T-cell (primary cell): ENCODE measurements at regions not wholly inside any gene's neighbourhood (a gene's known extent, or its start where the extent isn't known, plus 50 kb on each side); places are given as distances from the start of the nearest gene placed in this dataset.
"Not testable (repeated sequence)": the region's sequence is repeated elsewhere in the genome, so short reads cannot be mapped to it uniquely, and the experiment has no call there.

ENCODE experiments used
- ATAC-seq, 4 experiments: fragments of 200-7000 bp in 3 of 4; fragments of 150-1000 bp in 1 of 4; cut with Tn5 transposase; replicated peaks in 1 of 4; 1 replicate in 3 of 4; 2 replicates in 1 of 4; pipeline ENCODE4 v1.10.0; 2021; ENCODE audit warnings: moderate library complexity in 3 of 4, mild to moderate bottlenecking in 2 of 4, moderate number of reproducible peaks in 1 of 4
- CTCF ChIA-PET, 2 donors: fragments of 300-600 bp; sonication (Branson Sonifier 250); formaldehyde crosslinking; loops; one replicate each; lab custom pipeline; 2022; ENCODE audit warnings: antibody characterized with exemption in 2 of 2; lab: Charles Lee
- POLR2A ChIA-PET, 2 donors: fragments of 300-600 bp; sonication (Branson Sonifier 250); formaldehyde crosslinking; loops; one replicate each; lab custom pipeline; 2022; ENCODE audit warnings: antibody characterized with exemption in 2 of 2; lab: Charles Lee
- DNase-seq, 35 experiments: peaks; one replicate each; pipeline versions ENCODE4 v3.0.0 to v3.0.0-alpha.2; 2013 to 2023
- H3K27ac ChIP-seq: one replicate; pipeline ENCODE4 v1.5.1; 2013; ENCODE audit warnings: low read length
- H3K27me3 ChIP-seq, 2 experiments: replicated peaks in 1 of 2; 1 replicate in 1 of 2; 2 replicates in 1 of 2; pipeline versions ENCODE4 v1.6.1 to v1.7.0; 2013; ENCODE audit warnings: low read length in 1 of 2, mixed read lengths in 1 of 2; ENCODE audit not compliant: control insufficient read depth in 2 of 2, insufficient read depth in 2 of 2; ENCODE audit errors: extremely low read depth in 1 of 2
- H3K36me3 ChIP-seq, 2 donors: 1 replicate in 1 of 2; 2 replicates in 1 of 2; pipeline versions ENCODE4 v1.6.1 to v1.7.0; 2013; ENCODE audit warnings: low read length in 1 of 2; ENCODE audit not compliant: control insufficient read depth in 2 of 2, insufficient read depth in 1 of 2; ENCODE audit errors: extremely low read depth in 1 of 2
- H3K4me1 ChIP-seq, 2 experiments: 1 replicate in 1 of 2; 2 replicates in 1 of 2; pipeline versions ENCODE4 v1.6.1 to v1.7.0; 2013; ENCODE audit warnings: low read length in 2 of 2, mixed read lengths in 1 of 2; ENCODE audit not compliant: insufficient read depth in 2 of 2, control insufficient read depth in 1 of 2; ENCODE audit errors: extremely low read depth in 1 of 2
- H3K4me3 ChIP-seq, 2 donors: 1 replicate in 1 of 2; 2 replicates in 1 of 2; pipeline versions ENCODE4 v1.5.1 to v1.7.0; 2013; ENCODE audit warnings: mild to moderate bottlenecking in 2 of 2, low read length in 1 of 2, moderate library complexity in 1 of 2; ENCODE audit not compliant: control insufficient read depth in 1 of 2; ENCODE audit errors: extremely low read depth in 1 of 2
- H3K9me3 ChIP-seq: 2 replicates; pipeline ENCODE4 v1.7.0; 2013
- H3K27ac Mint-ChIP-seq, 2 donors: one replicate each; pipeline ENCODE4 v1.8.0; 2020 to 2021; ENCODE audit warnings: mild to moderate bottlenecking in 2 of 2, mixed read lengths in 2 of 2
- H3K27me3 Mint-ChIP-seq, 2 donors: one replicate each; pipeline ENCODE4 v1.8.0; 2021 to 2022; ENCODE audit warnings: mixed read lengths in 2 of 2
- H3K36me3 Mint-ChIP-seq: one replicate; pipeline ENCODE4 v1.8.0; 2021; ENCODE audit warnings: mixed read lengths
- H3K4me1 Mint-ChIP-seq, 3 donors: one replicate each; pipeline ENCODE4 v1.8.0; 2020 to 2022; ENCODE audit warnings: mixed read lengths in 3 of 3, mild to moderate bottlenecking in 1 of 3
- H3K4me3 Mint-ChIP-seq, 3 donors: one replicate each; pipeline ENCODE4 v1.8.0; 2020 to 2022; ENCODE audit warnings: mild to moderate bottlenecking in 3 of 3, mixed read lengths in 3 of 3, moderate library complexity in 3 of 3
- H3K9me3 Mint-ChIP-seq, 3 donors: one replicate each; pipeline ENCODE4 v1.8.0; 2020 to 2022; ENCODE audit warnings: mixed read lengths in 3 of 3
- WGBS: methylation state at CpG from one replicate; pipeline ENCODE4 v1.1.5; 2013; ENCODE audit warnings: missing lambda C conversion rate; ENCODE audit not compliant: insufficient coverage; 5-methylcytosine and 5-hydroxymethylcytosine counted together

GRCh38 chr18:68397241-68398035 is 317.5 kb downstream of the TMX3 start:
- Histone ChIP-seq H3K27me3 (no peaks in the 10 kb centered on the region), H3K9me3 (no peaks in the 10 kb centered on the region), H3K4me3 (no peak overlapping the region), H3K4me1 (no peaks in the 10 kb centered on the region), H3K27ac (no peak overlapping the region), H3K36me3 (no peaks in the 10 kb centered on the region)
- H3K4me3 Mint-ChIP-seq, result no peak overlapping the region
- no peak overlapping the region for H3K27ac Mint-ChIP-seq
- no peak for DNase-seq
- 63% methylated on average over 2 of the region's 6 CpGs for WGBS
- ATAC-seq, result no peak
- no peaks in the 10 kb centered on the region for H3K4me1 Mint-ChIP-seq
- no peaks in the 10 kb centered on the region for H3K36me3 Mint-ChIP-seq
- H3K9me3 Mint-ChIP-seq, result peaks cover 0 to 1% (median 0%) of the 10 kb centered on the region in 3 donors
- ChIA-PET CTCF (no interaction called here), POLR2A (no interaction called here)
- H3K27me3 Mint-ChIP-seq, result no peaks in the 10 kb centered on the region

DNA sequence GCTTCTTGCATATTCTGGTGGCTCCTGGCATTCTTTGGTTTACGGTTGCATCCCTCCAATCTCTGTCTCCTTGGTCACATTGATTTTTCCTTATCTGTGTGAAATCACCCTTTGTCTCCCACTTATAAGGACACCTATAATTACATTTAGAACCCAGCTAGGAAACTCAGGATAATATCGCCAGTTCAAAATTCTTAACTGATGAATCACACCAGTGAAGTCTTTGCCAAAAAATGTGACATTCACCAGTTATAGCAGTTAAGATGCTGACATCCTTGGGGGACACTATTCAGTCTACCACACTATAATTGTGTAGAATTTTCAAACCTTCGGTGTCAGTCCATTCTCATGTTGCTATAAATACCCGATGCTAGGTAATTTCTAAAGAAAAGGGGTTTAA is 320.2 kb downstream of the TMX3 start:
- 88% methylated on average over 1 of the region's 4 CpGs for WGBS
- H3K9me3 ChIP-seq, result no peaks in the 10 kb centered on the region
- no peak overlapping the region for H3K4me3 Mint-ChIP-seq
- H3K4me3 ChIP-seq, result no peak overlapping the region
- no peaks in the 10 kb centered on the region for H3K36me3 Mint-ChIP-seq
- no peak for DNase-seq
- ChIA-PET POLR2A (no interaction called here), CTCF (no interaction called here)
- no peaks in the 10 kb centered on the region for H3K4me1 ChIP-seq
- no peak for ATAC-seq
- H3K27me3 ChIP-seq, result no peaks in the 10 kb centered on the region
- no peaks in the 10 kb centered on the region for H3K36me3 ChIP-seq
- H3K4me1 Mint-ChIP-seq, result no peaks in the 10 kb centered on the region
- H3K27ac Mint-ChIP-seq, result no peak overlapping the region
- H3K9me3 Mint-ChIP-seq, result peaks cover 0 to 1% (median 0%) of the 10 kb centered on the region in 3 donors
- no peak overlapping the region for H3K27ac ChIP-seq
- no peaks in the 10 kb centered on the region for H3K27me3 Mint-ChIP-seq

- Histone ChIP-seq H3K27me3 (no peaks in the 10 kb centered on the region), H3K4me3 (no peak overlapping the region), H3K4me1 (no peaks in the 10 kb centered on the region), H3K27ac (no peak overlapping the region), H3K9me3 (no peaks in the 10 kb centered on the region), H3K36me3 (no peaks in the 10 kb centered on the region)
- ATAC-seq, result no peak
- no peak for DNase-seq
- Mint-ChIP-seq H3K36me3 (no peaks in the 10 kb centered on the region), H3K9me3 (no peaks in the 10 kb centered on the region), H3K4me3 (no peak overlapping the region), H3K27me3 (no peaks in the 10 kb centered on the region), H3K4me1 (no peaks in the 10 kb centered on the region), H3K27ac (no peak overlapping the region)
- ChIA-PET CTCF (no interaction called here), POLR2A (no interaction called here)
Observed at GRCh38 chr18:68391801-68392200, 323.1 kb downstream of the TMX3 start.

DNA sequence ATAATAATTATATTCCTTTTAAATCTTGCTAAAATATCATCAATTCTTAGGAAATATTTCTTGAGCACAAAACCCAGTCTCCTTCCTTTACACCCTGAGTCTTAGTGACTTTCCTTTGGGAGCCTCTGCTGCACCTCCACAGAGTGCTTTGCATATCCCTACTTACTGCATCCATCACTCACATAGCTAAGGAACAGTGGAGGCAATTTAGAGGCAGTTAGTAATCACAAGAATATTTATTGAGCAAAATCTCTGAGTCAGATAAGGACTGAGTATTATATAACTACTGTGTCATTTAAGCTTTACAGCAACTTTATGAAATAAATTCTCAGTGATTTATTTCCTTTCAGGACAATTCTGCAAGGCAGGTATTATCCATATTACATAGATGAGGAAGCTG is 327.7 kb downstream of the TMX3 start:
- Histone ChIP-seq H3K27ac (no peak overlapping the region), H3K4me3 (no peak overlapping the region), H3K9me3 (no peaks in the 10 kb centered on the region), H3K36me3 (no peaks in the 10 kb centered on the region), H3K27me3 (no peaks in the 10 kb centered on the region), H3K4me1 (no peaks in the 10 kb centered on the region)
- DNase-seq (no peak), ATAC-seq (no peak)
- H3K27ac Mint-ChIP-seq, result no peak overlapping the region
- H3K9me3 Mint-ChIP-seq, result no peaks in the 10 kb centered on the region
- H3K27me3 Mint-ChIP-seq, result no peaks in the 10 kb centered on the region
- H3K36me3 Mint-ChIP-seq, result no peaks in the 10 kb centered on the region
- CTCF ChIA-PET, result no interaction called here
- no peaks in the 10 kb centered on the region for H3K4me1 Mint-ChIP-seq
- POLR2A ChIA-PET, result no interaction called here
- no peak overlapping the region for H3K4me3 Mint-ChIP-seq

- H3K4me1 Mint-ChIP-seq, H3K9me3 Mint-ChIP-seq, H3K4me3 Mint-ChIP-seq, H3K27ac ChIP-seq, H3K27me3 Mint-ChIP-seq, CTCF ChIA-PET, H3K27ac Mint-ChIP-seq, H3K9me3 ChIP-seq, H3K27me3 ChIP-seq, H3K36me3 Mint-ChIP-seq, H3K36me3 ChIP-seq, ATAC-seq, H3K4me1 ChIP-seq, DNase-seq, H3K4me3 ChIP-seq: not testable (repeated sequence)
- POLR2A ChIA-PET, result interaction anchor here in 1 of 2 donors (0.8 kb wide), 1 partner anchor 12 kb away, joined by 3 read pairs; no protein-coding TSS in a partner anchor
- WGBS, result 75% methylated on average over 1 of the region's 1 CpG
Observed at GRCh38 chr18:68383979-68384378, 330.9 kb downstream of the TMX3 start.

- POLR2A ChIA-PET, result no interaction called here
- Histone ChIP-seq H3K4me1 (no peaks in the 10 kb centered on the region), H3K27ac (no peak overlapping the region), H3K27me3 (no peaks in the 10 kb centered on the region), H3K4me3 (no peak overlapping the region), H3K9me3 (no peaks in the 10 kb centered on the region), H3K36me3 (no peaks in the 10 kb centered on the region)
- ATAC-seq (no peak), DNase-seq (no peak)
- Mint-ChIP-seq H3K4me3 (no peak overlapping the region), H3K27me3 (no peaks in the 10 kb centered on the region), H3K4me1 (no peaks in the 10 kb centered on the region), H3K9me3 (peaks cover 0 to 3% (median 0%) of the 10 kb centered on the region in 3 donors), H3K36me3 (no peaks in the 10 kb centered on the region), H3K27ac (no peak overlapping the region)
- CTCF ChIA-PET, result no interaction called here
Observed at GRCh38 chr18:68376926-68377325, 338.0 kb downstream of the TMX3 start.

- H3K4me1 Mint-ChIP-seq, result no peaks in the 10 kb centered on the region
- H3K36me3 Mint-ChIP-seq, result no peaks in the 10 kb centered on the region
- DNase-seq, result no peak
- Histone ChIP-seq H3K27me3 (no peaks in the 10 kb centered on the region), H3K36me3 (no peaks in the 10 kb centered on the region), H3K4me1 (no peaks in the 10 kb centered on the region), H3K4me3 (no peak overlapping the region), H3K27ac (no peak overlapping the region), H3K9me3 (no peaks in the 10 kb centered on the region)
- WGBS, result 17% methylated on average over 2 of the region's 5 CpGs
- CTCF ChIA-PET, result no interaction called here
- POLR2A ChIA-PET, result no interaction called here
- no peak for ATAC-seq
- H3K4me3 Mint-ChIP-seq, result no peak overlapping the region
- peaks cover 0 to 8% (median 6%) of the 10 kb centered on the region in 3 donors for H3K9me3 Mint-ChIP-seq
- H3K27ac Mint-ChIP-seq, result no peak overlapping the region
- H3K27me3 Mint-ChIP-seq, result no peaks in the 10 kb centered on the region
Observed at GRCh38 chr18:68362907-68363306, 352.0 kb downstream of the TMX3 start.
